ENCODE measurements at regions not wholly inside any gene's neighbourhood (a gene's known extent, or its start where the extent isn't known, plus 50 kb on each side); places are given as distances from the start of the nearest gene placed in this dataset.

GRCh38 chr9:82474235-82474634, 485.7 kb downstream of the SPATA31D1 start:
- TF ChIP-seq CTCF (conservative IDR thresholded peaks at IDR 0.05) (no peak), ZFX (IDR thresholded peaks at IDR 0.05) (no peak)
